ENCODE measurements at regions not wholly inside any gene's neighbourhood (a gene's known extent, or its start where the extent isn't known, plus 50 kb on each side); places are given as distances from the start of the nearest gene placed in this dataset.

DNA sequence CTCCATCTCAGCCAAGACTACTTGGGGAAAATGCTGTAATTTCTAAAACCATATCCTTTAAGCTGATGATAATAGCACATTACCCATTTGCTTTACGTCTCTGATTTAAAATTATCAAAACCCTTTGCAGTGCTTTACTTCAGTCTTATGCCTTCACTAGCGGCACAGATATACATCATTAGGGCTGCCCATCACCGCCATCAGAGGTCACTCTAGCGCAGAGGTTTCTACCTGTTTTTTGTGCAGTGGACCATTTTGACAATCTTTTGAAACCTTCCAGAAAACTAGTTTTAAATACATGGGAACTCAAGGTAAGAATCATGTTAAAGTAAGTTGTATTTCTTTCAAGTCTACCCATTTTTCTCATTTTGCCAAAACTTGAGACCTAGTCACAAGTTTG, 592.5 kb downstream of the PPARGC1A start:
- ChIA-PET CTCF (no interaction called here), POLR2A (no interaction called here)
- Mint-ChIP-seq H3K27me3 (no peaks in the 10 kb centered on the region), H3K9me3 (ENCODE audit: insufficient read depth) (peaks cover 7% of the 10 kb centered on the region), H3K4me3 (no peak overlapping the region), H3K27ac (no peak overlapping the region), H3K4me1 (no peaks in the 10 kb centered on the region)
- intact Hi-C loops (cut with micrococcal nuclease): no loop called here
- no peaks in the 10 kb centered on the region for H3K27me3 ChIP-seq (replicated peaks in 1 of 4; ENCODE audit: control extremely low read depth in 1 of 4, control insufficient read depth in 3 of 4, insufficient read depth in 4 of 4, low read length in 3 of 4)
- peaks cover 0 to 1% (median 0%) of the 10 kb centered on the region in 3 donors for H3K9me3 ChIP-seq (ENCODE audit: control extremely low read depth in 1 of 3, control insufficient read depth in 2 of 3, insufficient read depth in 1 of 3, low read length in 2 of 3)
- H3K4me1 ChIP-seq (ENCODE audit: control insufficient read depth in 2 of 2, insufficient read depth in 2 of 2, low read length in 2 of 2): no peaks in the 10 kb centered on the region
- H4K20me1 ChIP-seq (ENCODE audit: control insufficient read depth, insufficient read depth, low read length, poor library complexity, severe bottlenecking): no peaks in the 10 kb centered on the region
- no peak for DNase-seq
- H2AFZ ChIP-seq (ENCODE audit: insufficient read depth, low read depth, low read length, poor library complexity, severe bottlenecking): no peak overlapping the region
- TF ChIP-seq EZH2 (IDR thresholded peaks at IDR 0.05; ENCODE audit: borderline replicate concordance, insufficient read depth, low read depth, low read length, poor library complexity, severe bottlenecking): no peak
- TF ChIP-seq, protein P1, sequence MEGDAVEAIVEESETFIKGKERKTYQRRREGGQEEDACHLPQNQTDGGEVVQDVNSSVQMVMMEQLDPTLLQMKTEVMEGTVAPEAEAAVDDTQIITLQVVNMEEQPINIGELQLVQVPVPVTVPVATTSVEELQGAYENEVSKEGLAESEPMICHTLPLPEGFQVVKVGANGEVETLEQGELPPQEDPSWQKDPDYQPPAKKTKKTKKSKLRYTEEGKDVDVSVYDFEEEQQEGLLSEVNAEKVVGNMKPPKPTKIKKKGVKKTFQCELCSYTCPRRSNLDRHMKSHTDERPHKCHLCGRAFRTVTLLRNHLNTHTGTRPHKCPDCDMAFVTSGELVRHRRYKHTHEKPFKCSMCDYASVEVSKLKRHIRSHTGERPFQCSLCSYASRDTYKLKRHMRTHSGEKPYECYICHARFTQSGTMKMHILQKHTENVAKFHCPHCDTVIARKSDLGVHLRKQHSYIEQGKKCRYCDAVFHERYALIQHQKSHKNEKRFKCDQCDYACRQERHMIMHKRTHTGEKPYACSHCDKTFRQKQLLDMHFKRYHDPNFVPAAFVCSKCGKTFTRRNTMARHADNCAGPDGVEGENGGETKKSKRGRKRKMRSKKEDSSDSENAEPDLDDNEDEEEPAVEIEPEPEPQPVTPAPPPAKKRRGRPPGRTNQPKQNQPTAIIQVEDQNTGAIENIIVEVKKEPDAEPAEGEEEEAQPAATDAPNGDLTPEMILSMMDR (IDR thresholded peaks at IDR 0.05): no peak
- no peaks in the 10 kb centered on the region for H3K79me2 ChIP-seq (ENCODE audit: control insufficient read depth, insufficient read depth, low read length)
- 100% methylated on average over 3 of the region's 4 CpGs for WGBS (ENCODE audit: insufficient coverage)
- no peak overlapping the region for H3K9ac ChIP-seq (ENCODE audit: low read length)
- no peak overlapping the region for H3K4me3 ChIP-seq (ENCODE audit: control extremely low read depth in 1 of 5, extremely low read depth in 1 of 5, insufficient read depth in 1 of 5, low read depth in 2 of 5, low read length in 4 of 5)
- no peak overlapping the region for H3K27ac ChIP-seq (ENCODE audit: low read length in 2 of 2)
- H3K36me3 ChIP-seq (replicated peaks in 1 of 2; ENCODE audit: control extremely low read depth in 1 of 2, control insufficient read depth in 1 of 2, extremely low read depth in 1 of 2, insufficient read depth in 2 of 2, low read length in 1 of 2): no peaks in the 10 kb centered on the region
- no peak overlapping the region for H3K4me2 ChIP-seq (replicated peaks; ENCODE audit: low read depth, low read length, poor library complexity, severe bottlenecking)
- no peak for ATAC-seq (ENCODE audit: low read depth)

DNA sequence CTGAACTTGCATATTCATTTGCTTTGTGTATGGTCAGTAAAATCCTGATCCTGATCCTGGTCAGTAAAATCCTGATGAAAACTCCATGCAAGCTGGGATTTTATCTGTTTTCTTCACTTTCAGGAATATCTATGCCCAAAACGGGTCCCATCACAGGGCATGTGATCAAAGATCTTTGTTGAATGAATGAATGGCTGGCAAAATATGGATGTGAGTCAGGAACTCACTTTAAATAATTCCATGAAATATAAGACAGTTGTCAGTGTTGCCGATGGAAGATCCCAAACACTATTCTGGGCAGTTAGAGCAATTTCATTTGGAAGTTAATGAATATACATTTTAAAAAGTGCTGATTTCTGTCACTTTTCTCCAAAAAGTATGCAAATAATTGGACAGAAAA, 598.4 kb downstream of the GBA3 start:
- Histone ChIP-seq H3K4me3 (ENCODE audit: control extremely low read depth in 1 of 5, extremely low read depth in 1 of 5, insufficient read depth in 1 of 5, low read depth in 2 of 5, low read length in 4 of 5) (no peak overlapping the region), H2AFZ (ENCODE audit: insufficient read depth, low read depth, low read length, poor library complexity, severe bottlenecking) (peak overlapping the region; percentile 24), H3K36me3 (replicated peaks in 1 of 2; ENCODE audit: control extremely low read depth in 1 of 2, control insufficient read depth in 1 of 2, extremely low read depth in 1 of 2, insufficient read depth in 2 of 2, low read length in 1 of 2) (no peaks in the 10 kb centered on the region), H3K4me2 (replicated peaks; ENCODE audit: low read depth, low read length, poor library complexity, severe bottlenecking) (no peak overlapping the region), H4K20me1 (ENCODE audit: control insufficient read depth, insufficient read depth, low read length, poor library complexity, severe bottlenecking) (no peaks in the 10 kb centered on the region), H3K9ac (ENCODE audit: low read length) (no peak overlapping the region), H3K79me2 (ENCODE audit: control insufficient read depth, insufficient read depth, low read length) (no peaks in the 10 kb centered on the region), H3K4me1 (ENCODE audit: control insufficient read depth in 2 of 2, insufficient read depth in 2 of 2, low read length in 2 of 2) (no peaks in the 10 kb centered on the region), H3K9me3 (ENCODE audit: control extremely low read depth in 1 of 3, control insufficient read depth in 2 of 3, insufficient read depth in 1 of 3, low read length in 2 of 3) (peaks cover 0 to 1% (median 0%) of the 10 kb centered on the region in 3 donors), H3K27me3 (replicated peaks in 1 of 4; ENCODE audit: control extremely low read depth in 1 of 4, control insufficient read depth in 3 of 4, insufficient read depth in 4 of 4, low read length in 3 of 4) (no peaks in the 10 kb centered on the region), H3K27ac (ENCODE audit: low read length in 2 of 2) (no peak overlapping the region)
- no peaks in the 10 kb centered on the region for H3K27me3 Mint-ChIP-seq
- TF ChIP-seq EZH2 (IDR thresholded peaks at IDR 0.05; ENCODE audit: borderline replicate concordance, insufficient read depth, low read depth, low read length, poor library complexity, severe bottlenecking): no peak
- TF ChIP-seq, protein P1 (IDR thresholded peaks at IDR 0.05): no peak
- no peak for DNase-seq
- intact Hi-C loops (cut with micrococcal nuclease): no loop called here
- H3K4me1 Mint-ChIP-seq: peaks cover 2% of the 10 kb centered on the region
- no peaks in the 10 kb centered on the region for H3K9me3 Mint-ChIP-seq (ENCODE audit: insufficient read depth)
- ChIA-PET POLR2A (no interaction called here), CTCF (no interaction called here)
- no peak overlapping the region for H3K27ac Mint-ChIP-seq
- no peak for ATAC-seq (ENCODE audit: low read depth)
- H3K4me3 Mint-ChIP-seq: no peak overlapping the region
- WGBS (ENCODE audit: insufficient coverage): no CpG with 5 or more reads among the region's 2 CpGs
